WI38 (cell line): ENCODE measurements at regions not wholly inside any gene's neighbourhood (a gene's known extent, or its start where the extent isn't known, plus 50 kb on each side); places are given as distances from the start of the nearest gene placed in this dataset.

ENCODE experiments used
- H3K4me3 ChIP-seq: 2 replicates; pipeline ENCODE4 v1.5.1; 2011; ENCODE audit warnings: low read depth, mild to moderate bottlenecking, control low read depth, low read length
- TF ChIP-seq, protein P1 (sequence below): IDR thresholded peaks from 2 replicates; pipeline ENCODE4 v1.5.1; 2012; ENCODE audit warnings: low read depth, mild to moderate bottlenecking, control low read depth, low read length

- TF ChIP-seq, protein P1, sequence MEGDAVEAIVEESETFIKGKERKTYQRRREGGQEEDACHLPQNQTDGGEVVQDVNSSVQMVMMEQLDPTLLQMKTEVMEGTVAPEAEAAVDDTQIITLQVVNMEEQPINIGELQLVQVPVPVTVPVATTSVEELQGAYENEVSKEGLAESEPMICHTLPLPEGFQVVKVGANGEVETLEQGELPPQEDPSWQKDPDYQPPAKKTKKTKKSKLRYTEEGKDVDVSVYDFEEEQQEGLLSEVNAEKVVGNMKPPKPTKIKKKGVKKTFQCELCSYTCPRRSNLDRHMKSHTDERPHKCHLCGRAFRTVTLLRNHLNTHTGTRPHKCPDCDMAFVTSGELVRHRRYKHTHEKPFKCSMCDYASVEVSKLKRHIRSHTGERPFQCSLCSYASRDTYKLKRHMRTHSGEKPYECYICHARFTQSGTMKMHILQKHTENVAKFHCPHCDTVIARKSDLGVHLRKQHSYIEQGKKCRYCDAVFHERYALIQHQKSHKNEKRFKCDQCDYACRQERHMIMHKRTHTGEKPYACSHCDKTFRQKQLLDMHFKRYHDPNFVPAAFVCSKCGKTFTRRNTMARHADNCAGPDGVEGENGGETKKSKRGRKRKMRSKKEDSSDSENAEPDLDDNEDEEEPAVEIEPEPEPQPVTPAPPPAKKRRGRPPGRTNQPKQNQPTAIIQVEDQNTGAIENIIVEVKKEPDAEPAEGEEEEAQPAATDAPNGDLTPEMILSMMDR: no peak
- no peak overlapping the region for H3K4me3 ChIP-seq
Measured at GRCh38 chr2:728165-728564, 51.0 kb upstream of the TMEM18 start.

DNA sequence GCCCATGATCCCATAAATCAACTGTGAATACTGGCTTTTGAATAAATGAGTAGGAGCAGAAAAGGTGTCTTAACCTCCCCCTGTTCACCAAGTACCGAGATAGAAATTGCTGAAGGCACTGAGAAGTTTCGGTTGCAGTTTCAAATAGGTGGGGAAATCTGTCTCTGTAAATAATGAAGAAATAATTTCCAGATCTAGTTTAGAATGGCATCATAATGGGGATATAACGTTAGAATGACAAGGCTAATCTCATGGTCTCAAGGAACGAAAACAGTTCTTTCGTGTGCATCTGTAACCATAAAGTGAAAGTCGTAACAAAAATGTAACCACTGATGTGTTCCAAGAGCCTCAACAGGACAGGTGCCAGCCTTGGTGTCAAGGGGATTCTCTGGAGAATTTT is 49.9 kb upstream of the TMEM18 start:
- TF ChIP-seq, protein P1: no peak
- no peak overlapping the region for H3K4me3 ChIP-seq
